Caki2 (cell line): ENCODE measurements at regions not wholly inside any gene's neighbourhood (a gene's known extent, or its start where the extent isn't known, plus 50 kb on each side); places are given as distances from the start of the nearest gene placed in this dataset.
"Not testable (repeated sequence)": the region's sequence is repeated elsewhere in the genome, so short reads cannot be mapped to it uniquely, and the experiment has no call there.

Experiments used
- DNase-seq: peaks from one replicate; pipeline ENCODE4 v3.0.0-alpha.2; 2015; ENCODE audit warnings: low read depth
- in situ Hi-C: cut with HindIII; loops from 2 replicates; pipeline ENCODE4 v1.10.0; 2016; ENCODE audit warnings: low sequenced_read_pairs, low pct_unique_long_range_greater_than_20kb, mixed read lengths

DNA sequence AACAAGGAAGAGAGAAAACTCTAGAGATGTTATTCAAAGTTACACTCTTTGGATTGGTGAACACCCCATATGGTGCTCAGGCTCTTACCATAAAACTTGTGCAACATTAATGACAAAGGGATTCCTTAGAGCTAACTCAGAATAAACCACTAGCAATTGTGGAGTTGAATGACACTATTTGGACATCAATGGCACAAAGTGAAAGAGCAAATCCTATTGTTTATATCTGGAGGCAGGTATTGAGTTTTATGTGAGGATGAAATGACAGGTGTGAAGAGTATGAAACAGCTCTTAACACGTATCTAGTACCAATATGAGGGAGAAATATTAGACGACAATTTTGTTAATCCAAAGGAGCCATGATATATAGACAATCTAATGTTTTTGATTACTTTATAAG, 584.9 kb upstream of the PBX1 start:
- no peak for DNase-seq
- in situ Hi-C loops = no loop called here

DNA sequence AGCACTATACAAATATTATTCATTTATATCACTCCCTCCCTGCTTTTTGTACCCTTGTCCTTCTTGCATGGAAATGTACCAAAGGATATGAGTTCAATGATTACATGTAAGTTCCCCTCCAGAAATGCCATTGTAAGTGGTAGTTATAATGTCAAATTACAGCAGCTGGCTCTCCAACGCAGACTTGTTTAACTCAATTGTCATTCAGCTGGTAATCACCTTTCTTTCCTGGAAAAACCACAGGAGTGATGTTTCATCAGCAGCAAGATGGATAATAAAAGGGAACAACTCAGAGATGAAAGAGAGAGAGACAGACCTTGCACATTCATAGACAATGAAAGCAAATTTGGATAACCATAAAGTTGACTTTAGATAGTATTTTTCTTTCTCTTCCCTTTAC, 578.6 kb upstream of the PBX1 start:
- DNase-seq = no peak
- in situ Hi-C loops = no loop called here

DNA sequence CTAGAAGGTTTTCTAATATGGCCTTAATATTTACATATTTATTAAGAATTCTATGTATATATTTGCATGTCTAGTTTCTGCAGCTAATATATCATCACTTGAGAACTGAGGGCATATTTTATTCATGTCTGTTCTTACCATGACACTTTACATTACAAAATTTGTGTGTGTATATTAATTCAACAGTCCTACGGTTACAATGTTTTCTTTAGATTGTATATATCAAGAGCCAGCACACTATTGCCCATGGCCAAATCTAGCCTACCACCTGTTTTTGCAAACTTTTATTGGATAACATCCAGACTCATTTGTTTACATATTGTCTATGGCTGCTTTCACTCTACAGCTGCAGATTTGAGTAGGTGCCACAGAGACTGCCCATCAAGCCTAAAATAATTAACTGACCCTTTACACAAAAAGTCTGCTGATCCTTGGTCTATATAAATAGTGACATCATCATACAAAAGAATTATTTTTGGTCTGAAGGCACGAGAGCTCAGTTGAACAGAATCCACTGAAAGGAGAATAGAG, 577.4 kb upstream of the PBX1 start:
- DNase-seq = no peak
- in situ Hi-C loops = no loop called here

DNA sequence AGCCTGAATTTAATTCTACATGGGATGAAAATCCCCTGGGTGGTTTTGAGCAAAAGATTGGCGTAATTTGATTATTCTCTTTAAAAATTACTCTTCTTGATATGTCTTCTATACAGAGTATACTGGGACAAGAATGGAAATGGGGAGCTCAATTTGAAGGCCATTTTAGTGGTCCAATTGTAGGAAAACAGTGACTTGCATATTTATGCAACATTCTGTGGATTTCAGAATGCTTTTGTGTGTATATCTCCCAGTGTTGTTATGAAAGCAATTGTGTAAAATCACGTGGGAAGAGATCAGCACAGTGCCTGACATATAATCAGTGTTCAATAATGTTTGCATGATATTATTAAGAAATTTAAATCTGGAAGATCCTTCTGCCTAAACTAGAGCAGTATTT, 575.9 kb upstream of the PBX1 start:
- in situ Hi-C loops = no loop called here
- no peak for DNase-seq

DNA sequence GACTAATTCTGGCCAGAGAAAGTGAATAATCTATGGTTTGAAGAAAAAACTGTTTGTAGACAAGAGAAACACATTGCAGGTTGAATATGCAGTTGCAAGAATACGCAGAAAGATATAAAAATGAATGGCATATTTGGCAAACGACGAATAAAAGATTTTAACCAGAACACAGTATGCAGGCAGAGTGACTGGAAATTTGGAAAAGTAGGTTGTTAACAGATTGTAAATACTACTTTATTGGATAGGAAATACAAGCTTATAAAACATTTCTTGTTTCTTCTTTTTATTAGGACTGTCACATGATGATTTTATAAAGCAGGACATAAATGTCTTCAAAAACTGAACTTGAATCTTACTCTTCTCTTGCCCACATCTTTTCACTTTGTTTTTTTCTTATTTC, 573.3 kb upstream of the PBX1 start:
- in situ Hi-C loops = no loop called here
- no peak for DNase-seq

DNA sequence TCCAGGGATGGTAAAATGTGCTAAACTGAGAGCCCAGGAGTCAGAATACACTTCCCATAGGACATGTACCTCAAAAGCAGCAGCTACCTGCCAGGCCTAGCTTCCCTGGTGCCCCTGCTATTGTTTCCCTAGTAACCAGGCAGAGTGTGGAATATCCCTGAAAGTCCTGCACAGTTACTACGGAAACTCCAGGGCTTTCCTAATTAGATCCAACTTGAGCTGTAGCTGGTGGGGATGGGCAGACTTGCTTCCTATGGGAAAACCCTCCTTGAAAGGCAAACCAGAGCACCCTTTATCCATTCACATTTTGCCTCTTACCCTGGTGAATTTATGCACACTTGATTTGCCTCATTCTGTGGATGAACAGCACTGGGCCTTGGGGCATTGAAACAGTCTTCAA, 559.9 kb upstream of the PBX1 start:
- in situ Hi-C loops = no loop called here
- no peak for DNase-seq

DNA sequence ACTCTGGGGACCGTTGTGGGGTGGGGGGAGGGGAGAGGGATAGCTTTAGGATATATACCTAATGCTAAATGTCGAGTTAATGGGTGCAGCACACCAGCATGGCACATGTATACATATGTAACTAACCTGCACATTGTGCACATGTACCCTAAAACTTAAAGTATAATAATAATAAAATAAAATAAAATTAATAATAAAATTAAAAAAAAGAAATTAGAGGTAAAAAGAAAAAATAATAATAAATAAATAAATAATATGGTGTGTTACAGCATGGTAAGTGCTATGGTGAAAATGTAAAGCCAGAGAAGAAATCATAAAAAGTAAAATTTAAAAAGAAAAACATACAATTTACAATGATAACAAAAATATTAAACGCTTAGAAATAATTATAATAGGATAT, 552.8 kb upstream of the PBX1 start:
- in situ Hi-C loops, DNase-seq: not testable (repeated sequence)

DNA sequence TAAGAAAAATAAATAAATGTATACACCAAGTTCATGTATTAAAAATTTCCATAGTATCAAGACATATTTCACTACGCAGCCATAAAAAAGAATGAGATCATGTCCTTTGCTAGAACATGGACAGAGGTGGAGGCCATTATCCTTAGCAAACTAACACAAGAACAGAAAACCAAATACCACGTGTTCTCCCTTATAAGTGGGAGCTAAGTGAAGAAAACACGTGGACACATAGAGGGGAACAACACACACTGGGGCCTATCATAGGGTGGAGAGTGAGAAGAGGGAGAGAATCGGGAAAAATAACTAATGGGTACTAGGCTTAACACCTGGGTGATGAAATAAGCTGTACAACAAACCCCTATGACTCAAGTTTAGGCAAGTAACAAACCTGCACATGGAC, 552.4 kb upstream of the PBX1 start:
- DNase-seq = no peak
- in situ Hi-C loops = no loop called here

DNA sequence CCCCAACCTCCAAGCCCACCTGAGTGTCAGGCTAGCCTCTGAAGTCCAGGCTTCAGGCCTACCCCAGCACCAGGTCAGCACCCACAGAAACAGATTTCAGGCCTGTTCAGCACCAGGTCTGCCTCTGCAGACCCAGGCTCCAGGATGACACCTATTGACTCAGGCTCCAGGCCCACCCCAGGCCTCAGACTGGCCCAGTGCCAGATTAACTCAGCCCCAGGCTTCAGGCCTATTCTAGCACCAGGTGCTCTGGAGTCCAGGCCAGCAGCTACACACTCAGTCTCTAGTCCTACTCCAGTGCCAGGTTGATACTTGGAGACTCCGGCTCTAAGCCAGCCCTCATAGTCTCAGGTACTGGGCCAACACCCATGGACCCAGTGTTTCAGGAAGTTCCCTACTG, 541.7 kb upstream of the PBX1 start:
- in situ Hi-C loops = no loop called here
- DNase-seq = no peak

DNA sequence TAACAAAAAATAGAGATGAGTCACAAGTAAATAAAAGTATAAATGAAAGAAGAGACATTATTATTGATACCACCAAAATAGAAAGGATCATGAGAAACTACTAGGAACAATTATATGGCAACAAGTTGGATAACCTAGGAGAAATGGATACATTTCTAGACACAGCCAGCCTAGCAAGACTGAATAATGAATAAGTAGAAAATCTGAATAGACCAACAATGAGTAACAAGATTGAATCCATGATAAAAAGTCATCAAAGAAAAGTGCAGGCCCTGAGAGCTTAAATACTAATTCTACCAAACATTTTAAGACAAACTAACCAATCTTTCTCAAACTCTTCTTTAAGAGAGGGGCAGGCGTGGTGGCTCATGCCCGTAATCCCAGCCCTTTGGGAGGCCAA, 538.6 kb upstream of the PBX1 start:
- DNase-seq = no peak
- in situ Hi-C loops = no loop called here

DNA sequence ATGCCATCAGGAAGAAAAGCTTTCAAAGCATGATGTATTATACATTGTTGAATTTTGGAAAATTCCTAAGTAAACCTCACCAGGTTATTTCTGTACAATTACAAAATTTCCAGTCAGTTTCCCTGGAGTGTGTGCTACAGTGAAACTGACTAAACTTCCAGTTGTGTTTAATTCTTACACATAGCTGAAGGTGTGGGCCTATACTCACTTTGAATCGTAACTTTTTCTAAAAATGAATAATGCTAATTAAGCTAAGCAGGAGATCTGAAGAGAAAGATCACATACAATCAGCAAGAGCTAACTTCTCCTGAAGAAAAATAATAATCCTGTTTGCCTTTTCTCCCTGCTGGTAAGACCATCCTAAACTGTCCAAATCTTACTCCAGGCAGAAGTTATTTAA, 537.2 kb upstream of the PBX1 start:
- in situ Hi-C loops = no loop called here
- no peak for DNase-seq

DNA sequence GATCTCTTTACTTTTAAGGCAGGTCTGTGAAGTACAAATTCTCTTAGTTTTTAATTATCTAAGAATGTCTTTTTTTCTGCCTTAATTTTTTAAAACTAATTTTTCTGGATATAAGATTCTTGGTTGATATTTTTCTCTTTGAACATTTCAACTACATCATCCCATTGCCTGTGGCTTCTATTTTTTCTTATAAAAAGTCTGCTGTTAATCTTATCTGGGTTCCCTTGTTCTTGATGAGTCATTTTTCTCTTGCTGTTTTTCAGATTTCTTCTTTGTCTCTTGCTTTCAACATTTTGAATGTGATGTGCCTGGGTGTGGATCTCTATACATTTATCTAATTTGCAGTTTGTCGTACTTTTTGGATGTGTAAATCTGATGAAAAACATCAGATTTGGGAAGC, 525.2 kb upstream of the PBX1 start:
- no peak for DNase-seq
- in situ Hi-C loops = no loop called here

DNA sequence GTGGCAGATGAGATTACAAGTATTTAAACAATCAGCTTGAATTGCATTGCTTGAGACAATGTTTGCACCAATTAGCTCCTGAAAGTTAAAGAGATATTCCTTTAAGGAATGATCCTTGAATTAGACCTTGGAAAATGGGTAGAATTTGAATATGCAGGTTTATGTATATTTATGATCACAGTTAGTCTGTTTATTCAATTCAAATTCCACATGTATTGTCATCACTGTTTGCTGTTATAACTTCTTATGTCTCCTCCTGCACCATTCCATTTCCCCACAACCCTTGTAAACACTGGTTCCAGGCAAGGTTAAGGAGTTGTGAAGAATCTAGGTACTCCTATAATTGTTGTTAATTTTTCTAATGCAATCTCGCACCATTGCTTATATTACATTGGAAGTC, 518.2 kb upstream of the PBX1 start:
- in situ Hi-C loops = no loop called here

DNA sequence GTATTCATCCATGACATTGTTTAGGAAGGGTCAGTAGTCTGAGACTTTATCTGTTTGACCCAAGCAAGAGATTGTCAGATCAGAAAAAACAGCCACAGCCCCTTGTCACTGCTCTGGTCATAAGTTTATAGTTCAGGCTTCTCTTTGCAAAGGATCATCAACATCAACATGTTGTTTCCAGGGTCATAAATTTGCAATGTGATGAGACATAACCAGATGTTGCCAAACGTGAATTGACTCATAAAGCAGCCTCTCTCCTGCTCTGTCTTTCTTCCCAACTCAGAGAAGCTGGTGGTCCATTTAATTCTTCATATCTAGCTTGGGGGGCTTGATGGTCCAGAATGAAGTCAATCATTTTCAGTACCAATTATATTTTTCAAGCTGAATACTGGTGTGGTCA, 507.2 kb upstream of the PBX1 start:
- DNase-seq = no peak
- in situ Hi-C loops = no loop called here

More for the DNA sequence above, 518.2 kb upstream of the PBX1 start:
- no peak for DNase-seq

DNA sequence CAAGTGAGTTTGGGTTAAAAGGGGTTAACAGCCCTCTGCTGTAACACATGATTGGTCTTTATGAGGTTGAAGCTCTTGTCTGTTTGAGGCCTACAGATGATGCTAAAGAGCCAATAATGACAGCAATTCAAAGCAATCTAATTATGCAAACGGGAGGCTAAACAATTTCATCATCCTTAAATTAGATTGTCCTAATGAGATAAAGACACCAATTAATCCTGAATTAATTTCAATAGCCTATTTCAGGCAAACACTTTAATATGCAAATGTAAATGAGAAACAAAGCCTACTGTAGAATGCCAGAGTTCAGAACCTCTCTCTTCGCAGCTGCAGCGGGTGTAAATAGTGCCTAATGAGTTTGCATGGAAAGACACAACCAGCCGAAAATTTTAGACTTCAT, 504.7 kb upstream of the PBX1 start:
- in situ Hi-C loops = no loop called here

DNA sequence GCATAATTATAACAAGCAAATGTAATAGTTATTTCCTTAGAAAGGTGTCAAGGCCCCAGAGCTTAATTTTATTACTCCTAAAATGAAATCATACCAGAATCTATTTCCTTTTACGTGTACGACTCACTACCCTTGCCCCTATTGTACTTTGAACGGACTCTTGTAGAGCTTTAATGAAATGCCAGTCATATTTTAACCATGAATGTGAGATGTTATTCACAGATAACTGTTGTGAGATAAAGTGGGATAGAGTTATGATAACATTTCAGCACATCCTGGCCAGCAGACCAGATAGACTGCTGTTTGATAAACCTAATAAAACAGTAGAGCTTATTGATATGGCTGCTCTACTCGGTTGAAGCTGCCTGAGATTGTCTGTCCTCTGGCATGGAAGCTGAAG, 500.8 kb upstream of the PBX1 start:
- in situ Hi-C loops = no loop called here
- no peak for DNase-seq

More for the DNA sequence above, 504.7 kb upstream of the PBX1 start:
- no peak for DNase-seq

DNA sequence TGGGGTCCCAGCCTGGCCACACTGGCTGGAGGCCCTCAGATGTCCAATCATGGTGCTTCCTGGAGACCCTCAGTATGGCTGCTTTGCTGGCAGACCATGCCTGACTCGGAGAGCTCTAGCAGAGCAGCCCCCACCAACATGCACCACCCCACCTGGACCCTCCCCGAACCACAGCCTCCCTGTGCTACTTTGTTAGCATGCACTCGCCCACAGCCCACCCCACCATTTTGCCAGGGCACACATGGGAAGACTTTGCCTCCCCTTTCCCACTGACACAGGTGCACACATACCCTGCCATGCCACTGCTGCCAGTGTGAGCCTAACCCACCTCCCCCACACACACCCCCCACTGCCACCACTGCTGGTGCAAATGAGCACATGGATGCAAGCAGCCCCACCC, 497.5 kb upstream of the PBX1 start:
- DNase-seq = no peak
- in situ Hi-C loops = no loop called here

DNA sequence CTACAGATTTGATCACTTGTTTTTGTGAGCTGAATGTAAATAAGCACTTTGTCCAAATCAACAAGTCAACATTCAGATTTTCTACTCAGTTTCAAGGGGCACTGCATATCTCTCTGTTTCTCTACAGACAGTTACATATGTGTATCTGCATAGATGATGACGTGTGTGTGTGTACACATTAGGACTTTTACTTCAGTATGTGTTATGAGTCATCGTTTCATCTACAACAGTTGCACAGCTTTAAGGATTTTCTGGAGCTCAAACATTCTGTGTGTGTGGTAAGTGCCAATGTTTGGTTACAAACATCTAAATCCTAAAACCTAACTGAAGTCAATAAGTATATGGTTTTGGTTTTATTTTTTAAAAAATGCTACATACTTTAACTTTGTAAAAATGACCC, 494.5 kb upstream of the PBX1 start:
- in situ Hi-C loops = no loop called here
- no peak for DNase-seq

DNA sequence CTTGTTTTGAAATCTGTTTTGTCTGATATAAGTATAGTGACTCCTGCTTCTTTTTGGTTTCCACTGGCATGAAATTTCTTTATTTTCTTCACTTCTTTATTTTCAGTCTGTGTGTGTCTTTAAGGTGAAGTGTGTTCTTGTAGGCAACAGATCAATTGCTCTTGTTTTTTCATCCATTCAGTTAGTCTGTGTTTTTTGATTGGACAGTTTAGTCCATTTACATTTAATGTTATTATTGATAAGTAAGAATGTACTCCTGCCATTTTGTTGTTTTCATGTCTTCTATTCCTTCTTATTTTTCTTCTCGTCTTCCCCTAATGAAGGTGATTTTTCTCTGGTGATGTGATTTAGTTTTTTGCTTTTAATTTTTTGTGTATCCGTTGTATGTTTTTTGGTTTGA, 487.7 kb upstream of the PBX1 start:
- in situ Hi-C loops = no loop called here
- no peak for DNase-seq

DNA sequence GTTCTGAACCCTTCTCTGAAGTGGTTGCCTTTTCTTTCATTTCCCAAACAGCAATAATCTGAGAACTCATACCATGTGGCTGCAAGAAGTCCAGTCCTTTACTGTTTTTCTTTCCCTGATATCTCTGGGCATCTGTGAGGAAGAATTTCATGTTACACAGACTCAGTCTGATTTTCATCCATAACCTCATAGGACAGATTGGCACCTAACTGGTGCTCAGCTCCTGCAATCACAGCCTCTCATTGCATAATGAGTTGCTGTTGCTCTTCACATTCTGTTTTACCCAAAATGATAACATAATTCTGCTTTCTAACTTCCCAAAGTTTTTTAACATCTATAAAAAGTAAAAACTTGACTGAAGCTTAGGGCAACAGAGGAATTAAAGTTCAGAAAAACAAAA, 472.2 kb upstream of the PBX1 start:
- no peak for DNase-seq
- in situ Hi-C loops = no loop called here

DNA sequence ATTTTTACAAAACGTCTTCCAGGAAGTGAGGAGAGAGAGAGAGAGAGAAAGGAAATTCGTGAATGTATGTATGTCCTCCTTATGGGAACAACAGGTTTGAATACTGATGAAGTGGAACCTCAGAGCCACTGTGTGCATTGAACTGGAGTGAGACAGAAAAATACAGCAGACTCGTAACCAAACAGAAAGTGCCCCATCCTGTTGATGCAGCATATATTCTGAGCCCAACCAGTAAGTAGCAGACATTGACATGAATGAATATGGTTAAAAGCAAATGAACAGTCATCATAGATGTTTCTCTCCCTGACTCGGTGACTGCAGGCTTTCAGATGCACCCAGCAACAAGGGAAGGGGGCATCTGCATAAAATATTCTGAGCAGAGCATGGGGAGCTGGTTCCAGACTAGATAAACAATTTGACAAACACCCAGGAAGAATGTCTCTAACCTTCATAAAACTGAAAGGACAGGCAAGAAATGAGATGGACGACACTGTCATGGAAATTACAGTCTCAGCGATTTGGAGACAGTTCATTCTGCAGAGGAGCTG, 471.0 kb upstream of the PBX1 start:
- DNase-seq = no peak
- in situ Hi-C loops = no loop called here
